ENCODE measurements at regions not wholly inside any gene's neighbourhood (a gene's known extent, or its start where the extent isn't known, plus 50 kb on each side); places are given as distances from the start of the nearest gene placed in this dataset.

DNA sequence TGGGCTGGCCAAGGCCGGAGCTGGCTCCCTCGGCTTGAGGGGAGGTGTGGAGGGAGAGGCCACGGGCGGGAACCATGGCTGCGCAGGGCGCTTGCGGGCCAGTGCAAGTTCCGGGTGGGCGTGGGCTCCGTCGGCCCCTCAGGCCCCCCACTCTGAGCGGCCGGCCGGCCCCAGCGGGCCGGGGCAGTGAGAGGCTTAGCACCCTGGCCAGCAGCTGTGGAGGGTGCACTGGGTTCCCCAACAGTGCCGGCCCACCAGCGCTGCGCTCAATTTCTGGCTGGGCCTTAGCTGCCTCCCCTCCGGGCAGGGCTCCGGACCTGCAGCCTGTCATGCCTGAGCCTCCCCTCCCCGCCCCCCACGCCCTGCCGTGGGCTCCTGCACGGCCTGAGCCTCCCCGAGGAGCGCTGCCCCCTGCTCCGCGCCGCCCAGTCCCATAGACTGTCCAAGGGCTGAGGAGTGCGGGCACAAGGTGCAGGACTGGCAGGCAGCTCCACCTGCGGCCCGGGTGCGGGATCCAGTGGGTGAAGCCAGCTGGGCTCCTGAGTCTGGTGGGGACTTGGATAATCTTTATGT, 184.2 kb downstream of the ATPSCKMT start:
- peaks cover 10% of the 10 kb centered on the region for H3K27me3 ChIP-seq (ENCODE audit: control insufficient read depth, insufficient read depth, low read length)
- H3K9ac ChIP-seq (ENCODE audit: low read depth, low read length) = no peak overlapping the region
- WGBS, 2 experiments (ENCODE audit: extremely low coverage in 2 of 2, insufficient read length in 1 of 2) = 95% methylated on average over 13 of the region's 34 CpGs; no CpG with 5 or more reads in 1 of the 2 experiments
- no peak overlapping the region for H4K8ac ChIP-seq (ENCODE audit: low read depth in 2 of 2, low read length in 2 of 2)
- CTCF ChIA-PET = interaction anchor here (0.6 kb wide), 1 partner anchor 845 kb away, joined by 5 read pairs; no protein-coding TSS in a partner anchor
- no peak overlapping the region for H3K14ac ChIP-seq (replicated peaks; ENCODE audit: low read depth, low read length)
- no peak overlapping the region for H2BK15ac ChIP-seq (ENCODE audit: low read depth, low read length)
- no peak overlapping the region for H4K5ac ChIP-seq (ENCODE audit: low read depth, low read length)
- no peak overlapping the region for H2BK20ac ChIP-seq (ENCODE audit: low read depth, low read length)
- no peaks in the 10 kb centered on the region for H3K36me3 ChIP-seq (ENCODE audit: control insufficient read depth, insufficient read depth, low read length)
- DNase-seq (no peak), ATAC-seq (ENCODE audit: low read depth) (no peak)
- H3K56ac ChIP-seq (ENCODE audit: extremely low read depth, insufficient read depth, low read length) = no peak overlapping the region
- no peaks in the 10 kb centered on the region for H3K9me3 ChIP-seq (ENCODE audit: control insufficient read depth, insufficient read depth, low read length)
- no peak overlapping the region for H2BK120ac ChIP-seq (ENCODE audit: low read depth, low read length)
- H3K18ac ChIP-seq (ENCODE audit: low read depth, low read length) = no peak overlapping the region
- intact Hi-C loops (cut with micrococcal nuclease) = no loop called here
- H2BK5ac ChIP-seq (ENCODE audit: low read depth, low read length, poor library complexity, severe bottlenecking) = no peak overlapping the region
- H3K4me2 ChIP-seq (ENCODE audit: low read depth, low read length) = no peak overlapping the region
- H3K23ac ChIP-seq (ENCODE audit: low read depth, low read length) = no peak overlapping the region
- no peak overlapping the region for H2AK9ac ChIP-seq (replicated peaks; ENCODE audit: low read depth, low read length, poor library complexity)
- H2AK5ac ChIP-seq (ENCODE audit: low read depth, low read length) = no peak overlapping the region
- no TSS peak for BruUV-seq (replicated peaks)
- H3K27ac ChIP-seq (ENCODE audit: insufficient read depth, low read length) = no peak overlapping the region
- no peaks in the 10 kb centered on the region for H4K20me1 ChIP-seq (ENCODE audit: insufficient read depth, low read length)
- no peaks in the 10 kb centered on the region for H3K4me1 ChIP-seq (ENCODE audit: control insufficient read depth, insufficient read depth, low read length)
- no peak overlapping the region for H3K4ac ChIP-seq (ENCODE audit: low read depth, low read length)
- TF ChIP-seq RFX5 (IDR thresholded peaks at IDR 0.05; ENCODE audit: low read depth, low read length) (no peak), SMC3 (IDR thresholded peaks at IDR 0.05; ENCODE audit: low read depth, low read length) (no peak)
- H3K9me1 ChIP-seq (ENCODE audit: insufficient read depth, low read length) = no peaks in the 10 kb centered on the region
- H4K91ac ChIP-seq (ENCODE audit: insufficient read depth, low read depth, low read length) = no peak overlapping the region
- POLR2A ChIA-PET (ENCODE audit: unreplicated experiment) = no interaction called here
- no peak overlapping the region for H2AFZ ChIP-seq (replicated peaks; ENCODE audit: low read length, poor library complexity)
- dilution Hi-C loops (cut with HindIII; ENCODE audit: low sequenced_read_pairs, unreplicated experiment) = no loop called here
- H3K4me3 ChIP-seq (ENCODE audit: insufficient read depth, low read depth, low read length) = no peak overlapping the region
- no peaks in the 10 kb centered on the region for H3K79me1 ChIP-seq (ENCODE audit: low read depth in 1 of 2, low read length in 2 of 2)
- in situ Hi-C loops (cut with MboI; ENCODE audit: low sequenced_read_pairs) = no loop called here

All from IMR-90 (cell line).